ENCODE measurements at regions not wholly inside any gene's neighbourhood (a gene's known extent, or its start where the extent isn't known, plus 50 kb on each side); places are given as distances from the start of the nearest gene placed in this dataset.
"Not testable (repeated sequence)": the region's sequence is repeated elsewhere in the genome, so short reads cannot be mapped to it uniquely, and the experiment has no call there.

DNA sequence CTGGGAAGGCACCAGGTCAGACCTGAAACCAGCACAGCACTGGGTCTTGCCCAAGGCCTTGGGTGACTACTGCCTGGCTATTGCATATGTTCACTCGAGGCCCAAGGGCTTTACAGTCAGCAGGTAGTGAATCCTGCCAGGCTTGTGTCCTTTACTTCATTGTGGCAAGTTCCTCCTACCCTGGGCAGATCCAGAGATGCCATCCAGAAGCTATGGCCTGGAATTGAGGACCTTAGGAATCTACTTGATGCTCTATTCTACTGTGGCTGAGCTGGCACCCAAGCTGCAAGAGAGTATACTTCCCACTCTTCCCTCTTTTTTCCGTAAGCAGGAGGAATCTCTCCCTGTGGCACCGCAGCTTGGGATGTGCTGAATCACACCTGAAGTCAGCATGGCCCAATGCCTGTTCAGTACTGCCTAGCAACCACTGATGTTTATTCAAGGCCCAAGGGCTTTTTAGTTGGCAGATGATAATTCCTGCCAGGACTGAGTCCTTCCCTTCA lies 246.7 kb upstream of the CTBP2 start:
- Histone ChIP-seq H4K20me1 (replicated peaks; ENCODE audit: control insufficient read depth, extremely low read depth, insufficient read depth, low read length) (no peaks in the 10 kb centered on the region), H2AFZ (ENCODE audit: low read depth, low read length) (no peak overlapping the region), H3K27me3 (ENCODE audit: control insufficient read depth in 2 of 2, insufficient read depth in 2 of 2, low read length in 2 of 2) (no peaks in the 10 kb centered on the region), H3K9me3 (replicated peaks; ENCODE audit: control insufficient read depth, insufficient read depth, low read length) (no peaks in the 10 kb centered on the region), H3K4me3 (replicated peaks in 1 of 3; ENCODE audit: insufficient read depth in 1 of 3, low read depth in 1 of 3, low read length in 3 of 3) (no peak overlapping the region), H3K9ac (replicated peaks; ENCODE audit: extremely low read depth, insufficient read depth, low read length) (no peak overlapping the region), H3K27ac (ENCODE audit: insufficient read depth, low read depth, low read length) (no peak overlapping the region), H3K4me2 (ENCODE audit: insufficient read depth, low read length) (no peak overlapping the region), H3K79me2 (ENCODE audit: control insufficient read depth, insufficient read depth, low read length) (no peaks in the 10 kb centered on the region), H3K4me1 (ENCODE audit: control insufficient read depth, extremely low read depth, insufficient read depth, low read length) (no peaks in the 10 kb centered on the region), H3K9me1 (replicated peaks; ENCODE audit: control insufficient read depth, extremely low read depth, insufficient read depth, low read length) (no peaks in the 10 kb centered on the region), H3K36me3 (ENCODE audit: control insufficient read depth in 2 of 2, extremely low read depth in 1 of 2, insufficient read depth in 2 of 2, low read length in 2 of 2) (no peaks in the 10 kb centered on the region)
- TF ChIP-seq POLR2A (IDR thresholded peaks at IDR 0.05; ENCODE audit: low read depth, low read length) (no peak), JUN (IDR thresholded peaks at IDR 0.05; ENCODE audit: borderline replicate concordance, insufficient read depth, insufficient read length, low read depth) (no peak), POLR2AphosphoS5 (IDR thresholded peaks at IDR 0.05; ENCODE audit: insufficient read depth, low read depth, low read length) (no peak), MYC (IDR thresholded peaks at IDR 0.05; ENCODE audit: low read depth, low read length) (no peak), MAX (IDR thresholded peaks at IDR 0.05; ENCODE audit: insufficient read depth, insufficient read length) (no peak), FOS (IDR thresholded peaks at IDR 0.05; ENCODE audit: borderline replicate concordance, insufficient read depth, low read length) (no peak), GATA2 (IDR thresholded peaks at IDR 0.05; ENCODE audit: insufficient read depth, insufficient read length, low read depth, low read length) (no peak), CTCF (IDR thresholded peaks at IDR 0.05; ENCODE audit: extremely low read depth in 1 of 2, insufficient read depth in 1 of 2, low read depth in 1 of 2, low read length in 2 of 2) (no peak), EZH2 (IDR thresholded peaks at IDR 0.05; ENCODE audit: borderline replicate concordance, low read depth, low read length, severe bottlenecking) (no peak)
- DNase-seq (ENCODE audit: low read depth, low spot score) (no peak), FAIRE-seq (no peak)
- intact Hi-C loops (cut with micrococcal nuclease), result no loop called here
- dilution Hi-C loops (cut with MboI; ENCODE audit: extremely low pct_ligation_motif_present, low sequenced_read_pairs), result no loop called here
- BruUV-seq (replicated peaks), result no TSS peak
- ChIA-PET CTCF (interaction anchor here (0.9 kb wide), 1 partner anchor 14 kb away, joined by 3 read pairs; no protein-coding TSS in a partner anchor), POLR2A (no interaction called here)

DNA sequence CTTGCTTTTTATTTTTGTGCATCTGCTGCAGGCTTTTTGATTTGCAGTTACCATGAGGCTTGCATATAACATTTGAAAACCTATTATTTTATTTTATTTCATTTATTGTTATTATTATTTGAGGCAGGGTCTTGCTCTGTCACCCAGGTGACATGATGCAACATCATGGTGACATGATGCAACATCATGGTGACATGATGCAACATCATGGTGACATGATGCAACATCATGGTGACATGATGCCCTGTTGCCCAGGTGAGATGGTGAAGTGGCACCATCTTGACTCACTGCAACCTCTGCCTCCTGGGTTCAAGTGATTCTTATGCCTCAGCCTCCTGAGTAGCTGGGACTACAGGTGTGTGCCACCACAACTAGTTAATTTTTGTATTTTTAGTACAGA lies 244.5 kb upstream of the CTBP2 start:
- POLR2A ChIA-PET; H3K4me1 ChIP-seq (ENCODE audit: control insufficient read depth, extremely low read depth, insufficient read depth, low read length); H2AFZ ChIP-seq (ENCODE audit: low read depth, low read length); H4K20me1 ChIP-seq (replicated peaks; ENCODE audit: control insufficient read depth, extremely low read depth, insufficient read depth, low read length); H3K27me3 ChIP-seq (ENCODE audit: control insufficient read depth in 2 of 2, insufficient read depth in 2 of 2, low read length in 2 of 2); dilution Hi-C loops (cut with MboI; ENCODE audit: extremely low pct_ligation_motif_present, low sequenced_read_pairs); H3K27ac ChIP-seq (ENCODE audit: insufficient read depth, low read depth, low read length); FAIRE-seq; H3K9ac ChIP-seq (replicated peaks; ENCODE audit: extremely low read depth, insufficient read depth, low read length); DNase-seq (ENCODE audit: low read depth, low spot score); BruUV-seq (replicated peaks); H3K4me2 ChIP-seq (ENCODE audit: insufficient read depth, low read length); CTCF ChIA-PET; H3K9me3 ChIP-seq (replicated peaks; ENCODE audit: control insufficient read depth, insufficient read depth, low read length); H3K9me1 ChIP-seq (replicated peaks; ENCODE audit: control insufficient read depth, extremely low read depth, insufficient read depth, low read length); H3K36me3 ChIP-seq (ENCODE audit: control insufficient read depth in 2 of 2, extremely low read depth in 1 of 2, insufficient read depth in 2 of 2, low read length in 2 of 2); H3K79me2 ChIP-seq (ENCODE audit: control insufficient read depth, insufficient read depth, low read length); intact Hi-C loops (cut with micrococcal nuclease); H3K4me3 ChIP-seq (replicated peaks in 1 of 3; ENCODE audit: insufficient read depth in 1 of 3, low read depth in 1 of 3, low read length in 3 of 3): not testable (repeated sequence)
